ENCODE measurements at regions not wholly inside any gene's neighbourhood (a gene's known extent, or its start where the extent isn't known, plus 50 kb on each side); places are given as distances from the start of the nearest gene placed in this dataset.

- Histone ChIP-seq H3K79me1 (ENCODE audit: insufficient read depth, low read depth, low read length, poor library complexity, severe bottlenecking) (no peaks in the 10 kb centered on the region), H3K9ac (ENCODE audit: extremely low read depth, insufficient read length, low read length) (no peak overlapping the region), H2AK5ac (ENCODE audit: insufficient read length, low read length) (no peak overlapping the region), H3T11ph (ENCODE audit: low read length) (no peak overlapping the region), H3K18ac (ENCODE audit: insufficient read length, low read depth, low read length) (no peak overlapping the region), H4K8ac (replicated peaks; ENCODE audit: insufficient read length, low read depth, low read length) (no peak overlapping the region), H2BK12ac (ENCODE audit: insufficient read length, low read depth, low read length) (no peak overlapping the region), H3K79me2 (ENCODE audit: insufficient read depth, low read length) (no peaks in the 10 kb centered on the region), H2BK120ac (ENCODE audit: low read depth, low read length, poor library complexity, severe bottlenecking) (no peak overlapping the region), H3K4me2 (ENCODE audit: insufficient read depth, insufficient read length, low read length) (no peak overlapping the region), H3K23ac (ENCODE audit: insufficient read length, low read depth, low read length) (no peak overlapping the region), H3K27me3 (ENCODE audit: insufficient read depth, low read length) (no peaks in the 10 kb centered on the region), H3K4ac (ENCODE audit: low read depth, low read length) (no peak overlapping the region), H3K27ac (ENCODE audit: insufficient read length, low read depth, low read length) (no peak overlapping the region), H3K9me3 (ENCODE audit: control insufficient read depth, low read depth, low read length) (no peaks in the 10 kb centered on the region), H2BK5ac (ENCODE audit: insufficient read length, low read length) (no peak overlapping the region), H4K20me1 (ENCODE audit: control insufficient read depth, insufficient read depth, insufficient read length) (no peaks in the 10 kb centered on the region), H2BK15ac (ENCODE audit: low read depth, low read length) (no peak overlapping the region), H2AFZ (ENCODE audit: low read length) (no peak overlapping the region), H2BK20ac (ENCODE audit: low read depth, low read length, poor library complexity, severe bottlenecking) (no peak overlapping the region), H3K14ac (ENCODE audit: insufficient read depth, low read length) (no peak overlapping the region), H4K5ac (ENCODE audit: insufficient read length, low read depth, low read length) (no peak overlapping the region), H3K4me1 (ENCODE audit: insufficient read depth, low read length) (no peaks in the 10 kb centered on the region), H3K23me2 (ENCODE audit: insufficient read length, low read depth, low read length, poor library complexity, severe bottlenecking) (no peaks in the 10 kb centered on the region), H3K56ac (ENCODE audit: insufficient read length, low read depth, low read length) (no peak overlapping the region), H4K91ac (ENCODE audit: insufficient read length, low read depth, low read length) (no peak overlapping the region)
- TF ChIP-seq CTCF (conservative IDR thresholded peaks at IDR 0.05) = no peak
- Mint-ChIP-seq H3K4me3 (no peak overlapping the region), H3K4me1 (no peaks in the 10 kb centered on the region), H3K27ac (no peak overlapping the region), H3K27me3 (ENCODE audit: low read depth) (no peaks in the 10 kb centered on the region), H3K9me3 (peaks cover 0 to under 1% of the 10 kb centered on the region in 2 experiments; a peak in 1 of 5 replicates), H3K36me3 (ENCODE audit: insufficient read depth in 1 of 3, low read depth in 3 of 3) (peaks cover 0 to under 1% (median 0%) of the 10 kb centered on the region in 3 experiments; a peak in 1 of 7 replicates)
- no CpG with 5 or more reads among the region's 2 CpGs for WGBS (ENCODE audit: extremely low coverage, insufficient read length, low lambda C conversion rate)
- DNase-seq = no peak
These were observed 157.4 kb downstream of the OGFRL1 start for GRCh38 chr6:71446057-71446456.
